DND-41 (cell line): ENCODE measurements at regions not wholly inside any gene's neighbourhood (a gene's known extent, or its start where the extent isn't known, plus 50 kb on each side); places are given as distances from the start of the nearest gene placed in this dataset.
A peak's percentile ranks its signal among the peaks of the same experiment; 100 is the strongest.

ENCODE experiments used
- ATAC-seq: fragments of 200-7000 bp; cut with Tn5 transposase; 3 replicates; pipeline ENCODE4 v1.9.1; 2021; ENCODE audit warnings: low read depth; ENCODE audit not compliant: insufficient read depth
- DNase-seq: peaks from one replicate; pipeline ENCODE4 v3.0.0-alpha.2; 2020
- H2AFZ ChIP-seq: 2 replicates; pipeline ENCODE4 v1.6.0; 2012; ENCODE audit warnings: low read depth, low read length
- H3K27ac ChIP-seq: 2 replicates; pipeline ENCODE4 v1.5.1; 2012; ENCODE audit warnings: low read length, inconsistent platforms
- H3K27me3 ChIP-seq: fragments of 200-600 bp; sonication (generic); 2 replicates; pipeline ENCODE4 v1.6.0; 2012; ENCODE audit warnings: low read length, mild to moderate bottlenecking, inconsistent platforms; ENCODE audit not compliant: insufficient read depth, poor library complexity
- H3K36me3 ChIP-seq: 2 replicates; pipeline ENCODE4 v1.5.1; 2012; ENCODE audit warnings: low read length, inconsistent platforms; ENCODE audit not compliant: insufficient read depth
- H3K4me1 ChIP-seq: 2 replicates; pipeline ENCODE4 v1.5.1; 2012; ENCODE audit warnings: mild to moderate bottlenecking, low read length; ENCODE audit not compliant: insufficient read depth
- H3K4me2 ChIP-seq: 2 replicates; pipeline ENCODE4 v1.6.0; 2012; ENCODE audit warnings: mild to moderate bottlenecking, moderate library complexity, low read length, inconsistent platforms; ENCODE audit not compliant: insufficient read depth
- H3K4me3 ChIP-seq, 2 experiments: fragments of 200-600 bp in 1 of 2; shearing (Covaris generic) in 1 of 2; 2 replicates each; pipeline ENCODE4 v1.5.1; 2012 to 2016; ENCODE audit warnings: inconsistent platforms in 2 of 2, low read length in 2 of 2, mild to moderate bottlenecking in 2 of 2, low read depth in 1 of 2, moderate library complexity in 1 of 2
- H3K79me2 ChIP-seq: 2 replicates; pipeline ENCODE4 v1.6.0; 2012; ENCODE audit warnings: low read length, inconsistent platforms; ENCODE audit not compliant: insufficient read depth
- H3K9ac ChIP-seq: 2 replicates; pipeline ENCODE4 v1.6.0; 2012; ENCODE audit warnings: low read depth, mild to moderate bottlenecking, inconsistent platforms, low read length, moderate library complexity
- H3K9me3 ChIP-seq: 2 replicates; pipeline ENCODE4 v1.5.1; 2012; ENCODE audit warnings: low read length, moderate library complexity, mild to moderate bottlenecking, inconsistent platforms; ENCODE audit not compliant: insufficient read depth, severe bottlenecking
- H4K20me1 ChIP-seq: 2 replicates; pipeline ENCODE4 v1.6.0; 2012; ENCODE audit warnings: low read length; ENCODE audit not compliant: insufficient read depth
- EZH2 ChIP-seq: IDR thresholded peaks from 3 replicates; pipeline ENCODE4 v1.6.1; 2012; ENCODE audit warnings: borderline replicate concordance, low read depth, mild to moderate bottlenecking, moderate library complexity, low read length, inconsistent platforms; ENCODE audit not compliant: severe bottlenecking
- TF ChIP-seq, protein P1 (sequence below): IDR thresholded peaks from 2 replicates; pipeline ENCODE4 v1.5.1; 2012; ENCODE audit warnings: borderline replicate concordance, low read length, moderate library complexity, mild to moderate bottlenecking; ENCODE audit not compliant: poor library complexity, severe bottlenecking; ENCODE audit errors: extremely low read depth

DNA sequence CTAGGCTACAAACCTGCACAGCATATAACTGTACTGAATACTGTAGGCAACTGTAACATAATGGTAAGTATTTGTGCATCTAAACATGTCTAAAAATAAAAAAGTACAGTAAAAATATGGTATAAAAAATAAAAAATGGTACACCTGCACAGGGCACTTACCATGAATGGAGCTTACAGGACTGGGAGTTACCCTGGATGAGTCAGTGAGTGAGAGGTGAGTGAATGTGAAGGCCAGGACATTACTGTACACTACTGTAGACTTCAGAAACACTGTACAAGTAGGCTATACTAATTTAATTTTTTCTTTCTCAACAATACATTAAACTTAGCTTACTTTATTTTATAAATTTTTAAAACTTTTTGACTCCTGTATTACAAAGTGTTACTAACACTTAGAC, 265.3 kb downstream of the KLF13 start:
- Histone ChIP-seq H3K9me3 (no peaks in the 10 kb centered on the region), H3K4me1 (no peaks in the 10 kb centered on the region), H3K9ac (no peak overlapping the region), H3K4me2 (no peak overlapping the region), H3K4me3 (no peak overlapping the region), H3K79me2 (no peaks in the 10 kb centered on the region), H3K27ac (no peak overlapping the region), H2AFZ (no peak overlapping the region), H3K36me3 (no peaks in the 10 kb centered on the region), H3K27me3 (peaks cover 5% of the 10 kb centered on the region), H4K20me1 (no peaks in the 10 kb centered on the region; the same call in 1 of the 2 replicates)
- TF ChIP-seq, protein P1, sequence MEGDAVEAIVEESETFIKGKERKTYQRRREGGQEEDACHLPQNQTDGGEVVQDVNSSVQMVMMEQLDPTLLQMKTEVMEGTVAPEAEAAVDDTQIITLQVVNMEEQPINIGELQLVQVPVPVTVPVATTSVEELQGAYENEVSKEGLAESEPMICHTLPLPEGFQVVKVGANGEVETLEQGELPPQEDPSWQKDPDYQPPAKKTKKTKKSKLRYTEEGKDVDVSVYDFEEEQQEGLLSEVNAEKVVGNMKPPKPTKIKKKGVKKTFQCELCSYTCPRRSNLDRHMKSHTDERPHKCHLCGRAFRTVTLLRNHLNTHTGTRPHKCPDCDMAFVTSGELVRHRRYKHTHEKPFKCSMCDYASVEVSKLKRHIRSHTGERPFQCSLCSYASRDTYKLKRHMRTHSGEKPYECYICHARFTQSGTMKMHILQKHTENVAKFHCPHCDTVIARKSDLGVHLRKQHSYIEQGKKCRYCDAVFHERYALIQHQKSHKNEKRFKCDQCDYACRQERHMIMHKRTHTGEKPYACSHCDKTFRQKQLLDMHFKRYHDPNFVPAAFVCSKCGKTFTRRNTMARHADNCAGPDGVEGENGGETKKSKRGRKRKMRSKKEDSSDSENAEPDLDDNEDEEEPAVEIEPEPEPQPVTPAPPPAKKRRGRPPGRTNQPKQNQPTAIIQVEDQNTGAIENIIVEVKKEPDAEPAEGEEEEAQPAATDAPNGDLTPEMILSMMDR, result no peak
- no peak for TF ChIP-seq EZH2
- ATAC-seq (no peak), DNase-seq (no peak)

DNA sequence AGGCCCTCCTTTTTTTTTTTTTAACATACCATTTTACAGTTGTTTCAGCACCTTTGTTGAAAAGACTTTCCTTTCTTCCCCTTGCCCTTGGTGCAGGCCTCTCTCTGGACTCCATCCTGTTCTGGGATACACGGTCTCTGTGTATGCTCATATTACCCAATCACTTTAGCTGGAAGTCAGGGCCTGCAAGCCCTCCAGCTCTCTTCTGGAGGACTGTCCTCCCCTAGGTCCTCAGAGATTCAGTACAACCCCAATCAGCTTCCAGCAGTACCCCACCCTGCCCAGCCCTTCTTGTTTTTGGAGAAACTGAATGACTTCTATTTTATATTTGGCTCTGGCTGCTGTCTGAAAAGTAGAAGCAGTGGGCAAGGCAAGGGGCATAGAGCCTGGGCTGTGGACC, 270.8 kb downstream of the KLF13 start:
- ATAC-seq, result no peak
- no peaks in the 10 kb centered on the region for H3K36me3 ChIP-seq
- no peaks in the 10 kb centered on the region for H3K79me2 ChIP-seq
- no peak for DNase-seq
- H3K9ac ChIP-seq, result no peak overlapping the region
- H4K20me1 ChIP-seq, result no peaks in the 10 kb centered on the region; the same call in 1 of the 2 replicates
- no peak overlapping the region for H3K4me3 ChIP-seq
- peaks cover 5% of the 10 kb centered on the region for H3K27me3 ChIP-seq
- no peak overlapping the region for H3K27ac ChIP-seq
- H3K4me1 ChIP-seq, result no peaks in the 10 kb centered on the region
- no peak overlapping the region for H2AFZ ChIP-seq
- H3K9me3 ChIP-seq, result no peaks in the 10 kb centered on the region
- TF ChIP-seq, protein P1, result no peak
- TF ChIP-seq EZH2, result no peak
- no peak overlapping the region for H3K4me2 ChIP-seq

DNA sequence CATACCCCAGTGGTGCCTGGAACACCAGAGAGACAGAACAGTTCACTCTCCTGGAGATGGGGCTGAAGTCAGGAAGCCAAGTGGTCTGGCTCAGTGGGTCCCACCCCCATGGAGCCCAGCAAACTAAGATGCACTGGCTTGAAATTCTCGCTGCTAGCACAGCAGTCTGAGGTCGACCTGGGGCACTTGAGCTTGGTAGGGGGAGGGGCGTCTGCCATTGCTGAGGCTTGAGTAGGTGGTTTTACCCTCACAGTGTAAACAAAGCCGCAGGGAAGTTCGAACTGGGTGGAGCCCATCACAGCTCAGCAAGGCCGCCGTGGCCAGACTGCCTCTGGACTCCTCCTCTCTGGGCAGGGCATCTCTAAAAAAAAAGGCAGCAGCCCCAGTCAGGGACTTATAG, 272.0 kb downstream of the KLF13 start:
- Histone ChIP-seq H3K4me3 (no peak overlapping the region), H2AFZ (no peak overlapping the region), H3K27me3 (peaks cover 5% of the 10 kb centered on the region), H3K79me2 (no peaks in the 10 kb centered on the region), H3K4me2 (no peak overlapping the region), H3K9me3 (no peaks in the 10 kb centered on the region), H3K4me1 (no peaks in the 10 kb centered on the region), H3K36me3 (no peaks in the 10 kb centered on the region), H3K9ac (no peak overlapping the region), H3K27ac (no peak overlapping the region), H4K20me1 (no peaks in the 10 kb centered on the region; the same call in 1 of the 2 replicates)
- ATAC-seq (no peak), DNase-seq (no peak)
- no peak for TF ChIP-seq EZH2
- TF ChIP-seq, protein P1, result no peak

DNA sequence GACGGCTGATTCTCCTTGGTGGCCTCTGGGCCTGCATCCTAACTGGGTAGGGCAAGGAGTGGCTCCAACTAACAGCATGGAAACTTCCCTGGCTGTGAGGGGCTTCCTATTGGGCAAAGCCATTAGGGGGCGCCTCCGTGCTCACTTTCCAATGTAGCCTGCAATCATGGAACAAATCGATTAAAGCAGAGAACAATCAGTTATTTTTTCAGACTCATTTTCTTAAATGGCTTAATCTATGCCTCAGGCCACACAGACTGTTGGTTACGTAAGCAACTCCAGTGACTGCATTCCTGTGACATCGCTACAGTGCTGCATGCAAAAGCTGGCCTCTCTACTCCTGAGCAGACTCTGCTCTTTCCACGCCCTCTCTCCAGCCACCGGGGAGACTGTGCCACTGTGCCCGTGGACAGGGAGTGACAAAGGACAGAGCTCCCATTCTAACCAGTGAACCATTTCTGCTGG, 278.9 kb downstream of the KLF13 start:
- no peaks in the 10 kb centered on the region for H3K79me2 ChIP-seq

More for the DNA sequence above, 278.9 kb downstream of the KLF13 start:
- Histone ChIP-seq H3K36me3 (no peaks in the 10 kb centered on the region), H3K9me3 (no peaks in the 10 kb centered on the region), H3K4me1 (no peaks in the 10 kb centered on the region), H3K9ac (no peak overlapping the region), H3K4me2 (no peak overlapping the region), H3K27ac (no peak overlapping the region), H3K27me3 (no peaks in the 10 kb centered on the region), H3K4me3 (no peak overlapping the region), H4K20me1 (no peaks in the 10 kb centered on the region), H2AFZ (no peak overlapping the region)
- no peak for ATAC-seq
- no peak for DNase-seq
- TF ChIP-seq, protein P1, result peak; percentile 38
- TF ChIP-seq EZH2, result no peak
